Retinal pigment epithelial cell (primary cell): ENCODE measurements at regions not wholly inside any gene's neighbourhood (a gene's known extent, or its start where the extent isn't known, plus 50 kb on each side); places are given as distances from the start of the nearest gene placed in this dataset.

Experiments
- DNase-seq: peaks from one replicate; pipeline ENCODE4 v3.0.0-alpha.2; 2010; ENCODE audit warnings: low read depth
- H3K4me3 ChIP-seq: 2 replicates; pipeline ENCODE4 v1.5.1; 2011; ENCODE audit warnings: mild to moderate bottlenecking, low read length, control low read depth, moderate library complexity
- TF ChIP-seq, protein P1 (sequence below): conservative IDR thresholded peaks from 2 replicates; pipeline ENCODE4 v1.5.1; 2011; ENCODE audit warnings: low read depth, low read length, control low read depth, inconsistent platforms

DNA sequence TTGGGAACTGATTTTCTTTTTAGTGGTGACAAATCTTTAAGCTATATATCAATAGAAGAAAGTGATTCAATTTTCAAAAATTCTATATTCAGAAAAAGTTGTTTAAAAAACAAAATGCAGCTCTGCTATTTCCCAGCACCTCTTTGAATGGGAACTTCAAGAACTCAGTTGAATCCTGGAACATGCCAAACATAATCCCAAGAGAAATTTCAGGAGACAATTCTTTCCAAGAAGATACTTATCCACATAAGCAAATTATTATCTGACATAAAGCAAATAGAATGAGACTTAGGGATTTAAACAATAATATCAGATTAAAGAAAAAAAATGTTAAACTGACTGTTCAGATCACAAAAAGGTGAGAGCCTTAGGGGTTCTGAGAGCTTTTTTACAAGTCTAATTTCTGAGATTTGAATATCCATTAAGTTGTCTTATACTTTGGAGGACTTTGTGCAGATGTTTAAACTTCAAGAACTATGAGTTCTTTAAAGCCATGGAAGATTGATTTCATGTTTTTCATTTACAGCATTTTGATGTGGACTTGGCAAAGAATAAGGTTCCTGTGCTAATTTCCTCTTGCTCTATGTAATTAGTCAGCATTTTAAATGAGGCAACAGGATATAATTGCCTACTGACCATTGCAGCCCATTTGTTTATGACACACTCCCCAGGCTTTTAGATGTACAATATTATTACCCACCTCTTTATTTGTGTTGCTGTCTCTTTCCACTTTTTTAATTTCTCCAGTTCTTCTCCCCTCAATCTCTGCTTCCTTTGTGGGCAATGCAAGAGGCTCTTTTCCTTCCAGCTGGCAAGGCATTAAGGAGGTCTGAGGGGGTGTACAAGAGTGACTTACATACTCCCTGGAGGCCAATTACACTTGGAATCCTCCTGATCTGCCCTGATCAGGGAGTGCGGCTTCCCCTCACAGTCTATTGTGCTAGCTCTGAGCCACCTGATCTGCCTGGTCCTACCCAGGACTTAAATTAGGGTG is 419.1 kb downstream of the NR2F1-AS1 start:
- H3K4me3 ChIP-seq, result no peak overlapping the region
- peak; percentile 38 for DNase-seq
- TF ChIP-seq, protein P1, sequence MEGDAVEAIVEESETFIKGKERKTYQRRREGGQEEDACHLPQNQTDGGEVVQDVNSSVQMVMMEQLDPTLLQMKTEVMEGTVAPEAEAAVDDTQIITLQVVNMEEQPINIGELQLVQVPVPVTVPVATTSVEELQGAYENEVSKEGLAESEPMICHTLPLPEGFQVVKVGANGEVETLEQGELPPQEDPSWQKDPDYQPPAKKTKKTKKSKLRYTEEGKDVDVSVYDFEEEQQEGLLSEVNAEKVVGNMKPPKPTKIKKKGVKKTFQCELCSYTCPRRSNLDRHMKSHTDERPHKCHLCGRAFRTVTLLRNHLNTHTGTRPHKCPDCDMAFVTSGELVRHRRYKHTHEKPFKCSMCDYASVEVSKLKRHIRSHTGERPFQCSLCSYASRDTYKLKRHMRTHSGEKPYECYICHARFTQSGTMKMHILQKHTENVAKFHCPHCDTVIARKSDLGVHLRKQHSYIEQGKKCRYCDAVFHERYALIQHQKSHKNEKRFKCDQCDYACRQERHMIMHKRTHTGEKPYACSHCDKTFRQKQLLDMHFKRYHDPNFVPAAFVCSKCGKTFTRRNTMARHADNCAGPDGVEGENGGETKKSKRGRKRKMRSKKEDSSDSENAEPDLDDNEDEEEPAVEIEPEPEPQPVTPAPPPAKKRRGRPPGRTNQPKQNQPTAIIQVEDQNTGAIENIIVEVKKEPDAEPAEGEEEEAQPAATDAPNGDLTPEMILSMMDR, result no peak

GRCh38 chr5:93158841-93159240 is 422.2 kb downstream of the NR2F1-AS1 start:
- TF ChIP-seq, protein P1, result no peak
- no peak for DNase-seq

DNA sequence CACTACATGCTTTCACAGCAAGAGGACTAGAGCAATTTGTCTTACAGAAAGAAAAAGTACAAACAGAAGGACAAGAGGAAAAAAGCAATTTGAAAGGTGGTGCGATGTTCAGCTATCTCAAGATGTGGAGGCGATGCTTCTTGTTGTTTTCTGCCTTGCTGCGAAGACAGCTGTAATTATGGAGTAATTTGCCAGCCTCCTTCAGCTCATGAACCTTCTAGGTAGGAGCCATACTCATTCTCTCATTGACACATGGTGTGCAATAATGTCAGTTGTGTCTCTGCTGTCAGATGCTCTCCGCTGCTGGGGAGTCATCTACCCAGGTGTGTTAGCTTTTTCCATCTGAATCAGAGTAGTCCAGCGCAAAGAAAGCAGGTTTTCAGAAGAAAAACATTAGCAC is 424.5 kb downstream of the NR2F1-AS1 start:
- TF ChIP-seq, protein P1, result no peak
- H3K4me3 ChIP-seq, result no peak overlapping the region
- no peak for DNase-seq

More at GRCh38 chr5:93158841-93159240, 422.2 kb downstream of the NR2F1-AS1 start:
- H3K4me3 ChIP-seq, result no peak overlapping the region

- TF ChIP-seq, protein P1, result no peak
- DNase-seq, result no peak
- H3K4me3 ChIP-seq, result no peak overlapping the region
Observed at GRCh38 chr5:93154535-93154934, 426.5 kb downstream of the NR2F1-AS1 start.

GRCh38 chr5:93153461-93153860 is 427.6 kb downstream of the NR2F1-AS1 start:
- no peak overlapping the region for H3K4me3 ChIP-seq
- TF ChIP-seq, protein P1, result no peak
- no peak for DNase-seq

- TF ChIP-seq, protein P1, result no peak
- no peak overlapping the region for H3K4me3 ChIP-seq
- DNase-seq, result no peak
Observed at GRCh38 chr5:93151896-93152295, 429.1 kb downstream of the NR2F1-AS1 start.

- TF ChIP-seq, protein P1, result no peak
- no peak overlapping the region for H3K4me3 ChIP-seq
- no peak for DNase-seq
Observed at GRCh38 chr5:93151121-93151520, 429.9 kb downstream of the NR2F1-AS1 start.
